GM18511 (cell line): ENCODE measurements at regions not wholly inside any gene's neighbourhood (a gene's known extent, or its start where the extent isn't known, plus 50 kb on each side); places are given as distances from the start of the nearest gene placed in this dataset.

ENCODE experiments used
- ATAC-seq: cut with Tn5 transposase; IDR thresholded peaks from one replicate; pipeline ENCODE4 v1.9.1; 2021; ENCODE audit warnings: mild to moderate bottlenecking, moderate library complexity; ENCODE audit not compliant: unreplicated experiment

DNA sequence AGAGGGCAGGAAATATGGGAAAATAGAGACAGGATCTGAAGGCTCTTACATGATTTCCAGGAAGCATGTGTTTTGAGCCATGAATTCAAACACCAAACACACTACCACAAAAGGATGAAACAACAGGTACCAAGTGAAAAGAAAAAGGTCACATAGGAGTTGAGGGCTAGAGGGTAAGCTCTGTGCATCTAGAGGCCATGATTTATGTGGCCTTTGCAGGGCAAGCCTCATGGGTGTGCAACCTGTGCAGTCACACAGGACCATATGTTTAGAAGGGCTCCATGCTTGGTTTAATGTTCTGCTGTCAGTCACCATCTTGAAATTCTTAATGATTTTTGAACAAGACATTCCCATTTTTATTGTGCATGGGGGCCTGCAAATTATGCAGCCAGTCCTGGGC, 134.5 kb upstream of the CCDC68 start:
- ATAC-seq: no peak

DNA sequence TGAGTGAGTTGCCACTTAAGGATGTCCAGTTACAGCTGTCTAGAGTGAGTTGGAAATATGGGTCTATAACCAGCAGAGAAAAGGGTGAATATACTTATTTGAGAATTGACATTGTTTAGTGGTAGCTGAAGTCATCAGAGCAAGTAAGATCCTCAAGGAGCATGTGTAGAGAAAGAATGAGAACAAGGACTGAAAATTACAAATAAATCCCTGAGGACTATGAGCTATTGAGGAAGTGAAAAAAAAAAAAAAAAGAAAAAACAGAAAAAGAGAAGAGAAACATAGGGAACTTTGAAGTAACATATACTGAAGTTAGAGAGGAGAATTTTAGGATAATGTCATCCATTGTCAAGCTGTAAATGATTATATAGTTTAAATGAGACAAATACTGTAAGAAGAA, 134.0 kb upstream of the CCDC68 start:
- ATAC-seq: no peak

DNA sequence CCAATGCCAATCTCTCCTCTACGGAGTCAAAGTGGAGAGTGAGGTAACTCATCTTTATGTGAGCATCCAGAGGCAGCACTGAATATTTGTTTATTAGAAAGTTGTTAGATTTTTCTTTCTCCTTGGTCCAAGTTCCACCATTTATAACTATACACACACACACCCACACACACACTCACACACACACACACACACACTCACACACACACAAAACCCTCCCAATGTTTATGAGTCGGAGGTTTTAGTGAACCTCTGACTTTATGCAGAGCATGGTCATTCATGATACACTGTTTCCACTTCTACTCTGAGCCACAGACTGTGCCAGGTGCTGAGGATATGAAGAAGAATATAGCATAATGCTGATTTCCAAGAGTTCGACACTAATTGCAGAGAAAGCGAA, 132.9 kb upstream of the CCDC68 start:
- ATAC-seq: no peak

DNA sequence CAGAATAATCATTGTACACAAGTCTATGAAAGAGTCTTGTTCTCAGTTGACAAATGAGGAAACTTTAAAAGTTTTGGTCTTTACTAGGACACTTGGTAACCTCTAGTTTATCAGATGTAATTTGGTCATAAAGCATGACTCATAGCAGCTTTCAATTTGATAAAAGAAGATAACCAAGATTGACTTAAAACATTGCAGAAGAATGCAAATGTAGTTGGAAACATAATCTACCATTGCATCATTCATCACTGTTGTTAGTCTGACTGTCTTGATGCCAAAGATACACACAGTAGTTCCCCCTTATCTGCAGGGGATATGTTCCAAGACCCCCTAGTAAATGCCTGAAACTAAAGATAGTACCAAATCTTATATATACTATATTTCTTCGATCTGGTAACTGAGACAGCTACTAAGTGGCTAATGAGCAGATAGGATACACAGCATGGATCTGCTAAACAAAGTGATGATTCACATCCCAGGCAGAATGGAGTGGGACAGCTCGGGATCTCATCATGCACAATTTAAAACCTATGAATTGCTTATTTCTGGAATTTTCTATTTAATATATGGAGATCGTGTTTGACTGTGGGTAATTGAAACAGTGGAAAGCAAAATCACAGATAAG, 131.4 kb upstream of the CCDC68 start:
- no peak for ATAC-seq

DNA sequence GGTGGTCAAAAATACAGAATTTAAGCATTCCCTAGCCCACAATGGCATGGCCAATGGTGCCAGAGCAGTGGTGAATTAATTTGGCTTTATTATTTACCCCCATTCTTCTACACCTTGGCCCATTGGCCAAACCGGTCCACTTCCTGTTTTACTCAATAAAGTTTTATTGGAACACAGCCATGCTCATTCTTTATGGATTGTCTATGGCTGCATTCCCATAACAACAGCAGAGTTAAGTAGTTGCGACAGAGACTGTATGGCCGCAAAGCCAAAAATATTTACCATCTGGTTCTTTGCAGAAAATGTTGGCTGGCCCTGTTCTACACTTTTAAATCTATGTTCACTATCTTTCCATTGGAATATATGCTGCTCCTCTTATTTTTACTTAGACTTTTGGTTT, 130.3 kb upstream of the CCDC68 start:
- no peak for ATAC-seq

DNA sequence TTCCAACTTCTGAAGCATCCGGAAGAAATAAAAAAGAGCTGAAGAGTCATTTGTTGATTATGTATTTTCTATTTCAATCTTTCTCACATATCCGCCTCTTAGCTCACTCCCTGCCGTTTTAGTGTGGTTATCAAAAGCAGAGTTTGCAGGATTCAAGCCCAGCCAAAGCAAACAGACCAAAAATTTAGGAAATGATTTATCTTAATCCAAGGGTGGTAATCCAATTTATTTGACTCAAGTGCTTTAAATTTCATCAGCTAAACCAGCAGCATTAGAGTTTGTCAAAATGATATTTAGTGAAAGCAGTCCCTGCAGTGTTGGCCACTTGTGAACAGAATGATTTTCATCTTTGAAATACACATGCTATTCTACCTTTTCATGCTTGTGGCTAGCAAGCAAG, 129.3 kb upstream of the CCDC68 start:
- no peak for ATAC-seq

DNA sequence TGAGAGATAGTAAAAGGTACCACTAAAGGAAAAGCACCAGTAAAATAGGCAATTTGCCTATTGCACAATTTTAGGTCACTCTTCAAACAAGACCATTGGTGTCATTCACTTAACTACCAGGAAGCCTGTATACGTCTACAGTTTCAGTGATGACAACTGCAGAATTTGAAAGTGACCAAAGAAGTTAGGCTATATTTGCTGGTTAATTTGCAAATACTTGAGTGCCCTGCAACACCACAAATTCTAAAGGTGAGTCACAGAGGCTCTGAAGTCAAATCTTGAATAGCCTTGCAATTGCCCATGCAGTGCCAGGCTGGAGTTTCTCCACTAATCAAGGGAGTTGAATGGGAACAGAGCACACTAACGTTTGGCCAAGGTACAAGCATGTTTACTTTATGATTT, 128.7 kb upstream of the CCDC68 start:
- ATAC-seq: peak; percentile 63

DNA sequence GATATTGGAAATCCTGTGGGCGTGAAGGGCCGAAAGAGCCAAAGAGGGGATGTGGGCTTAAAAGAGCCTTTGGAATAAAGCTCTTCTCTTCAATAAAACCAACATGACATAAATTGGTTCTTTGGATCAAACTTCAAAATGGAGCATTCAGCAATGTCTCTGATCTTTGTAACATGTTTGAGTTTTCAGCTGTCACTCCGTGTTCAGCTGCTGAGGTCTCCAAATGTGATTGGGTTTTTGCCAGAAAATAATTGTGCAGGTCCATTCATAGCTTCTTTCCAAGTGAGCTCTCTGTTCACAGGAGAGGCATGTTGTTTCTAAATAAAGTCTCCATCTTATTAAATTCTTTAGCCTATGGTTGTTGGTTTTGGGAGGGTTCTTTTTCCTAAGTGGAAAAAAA, 127.6 kb upstream of the CCDC68 start:
- ATAC-seq: no peak

DNA sequence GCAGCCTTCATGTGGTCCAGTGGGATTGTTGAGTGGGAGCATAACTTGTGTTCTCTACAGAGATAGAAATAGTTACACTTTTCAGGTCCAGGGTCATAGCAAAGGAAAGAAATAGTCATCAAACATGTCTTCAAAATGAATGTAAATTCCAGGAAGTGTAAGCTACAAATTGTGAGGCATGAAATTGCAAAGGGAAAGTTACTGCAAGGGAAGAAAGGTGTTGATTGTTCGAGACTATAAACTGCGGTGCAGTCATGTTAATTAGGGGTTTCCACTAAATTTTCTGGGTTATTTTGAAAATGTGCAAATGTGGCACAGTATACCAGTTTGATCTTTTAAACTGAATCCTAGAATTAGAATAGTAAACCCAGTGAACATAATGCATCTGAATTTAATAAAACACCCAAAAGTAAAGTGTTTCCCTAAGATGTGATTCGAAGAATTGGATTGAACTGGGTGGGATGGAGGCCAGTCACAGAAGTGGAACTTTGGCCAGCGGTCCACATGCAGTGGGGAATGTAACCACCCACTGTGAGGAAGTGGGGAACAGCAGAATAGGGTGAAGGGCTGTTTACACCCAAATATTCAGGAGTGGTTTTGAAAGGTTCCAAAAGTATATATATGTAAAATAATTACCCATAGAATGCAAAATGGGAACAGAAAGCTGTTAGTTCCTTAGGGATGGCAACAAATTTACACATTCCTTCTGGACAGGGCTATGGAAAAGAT, 126.5 kb upstream of the CCDC68 start:
- no peak for ATAC-seq

DNA sequence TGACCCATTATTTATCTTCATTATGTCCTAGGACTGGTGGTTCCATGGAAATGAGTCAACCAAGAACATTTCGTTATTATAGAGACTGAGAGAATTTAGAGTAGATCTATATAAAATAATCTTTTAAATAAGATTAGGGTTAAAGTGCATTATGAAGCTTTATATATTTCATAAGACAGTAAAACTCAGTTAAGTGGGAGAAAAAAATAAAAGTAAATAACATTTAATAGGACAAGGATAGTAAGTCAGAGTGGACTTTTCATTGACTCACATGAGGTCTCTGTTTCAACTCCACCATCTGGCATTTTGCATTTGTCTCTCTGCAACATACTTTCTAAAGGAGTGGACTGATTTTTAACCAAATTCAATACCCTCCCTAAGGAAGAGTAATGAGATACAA, 125.3 kb upstream of the CCDC68 start:
- ATAC-seq: no peak

DNA sequence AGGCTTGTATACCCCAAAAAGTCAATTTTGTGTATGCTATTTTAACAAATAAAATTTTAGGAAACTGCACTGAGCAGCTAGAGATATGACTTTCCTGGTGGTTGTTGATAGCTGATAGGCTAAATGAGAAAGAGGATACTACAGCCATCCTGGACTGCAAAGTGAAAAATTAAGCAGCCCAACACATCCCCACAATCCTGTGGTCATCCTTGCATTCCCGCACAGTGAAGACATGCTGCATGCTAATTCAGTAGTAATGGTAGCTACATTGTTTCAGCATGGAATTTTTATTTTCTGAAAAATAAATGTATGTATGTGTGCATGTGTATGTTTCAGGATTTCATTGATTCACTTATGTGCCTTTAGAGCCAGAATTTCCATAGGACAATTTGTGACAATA, 124.2 kb upstream of the CCDC68 start:
- no peak for ATAC-seq

DNA sequence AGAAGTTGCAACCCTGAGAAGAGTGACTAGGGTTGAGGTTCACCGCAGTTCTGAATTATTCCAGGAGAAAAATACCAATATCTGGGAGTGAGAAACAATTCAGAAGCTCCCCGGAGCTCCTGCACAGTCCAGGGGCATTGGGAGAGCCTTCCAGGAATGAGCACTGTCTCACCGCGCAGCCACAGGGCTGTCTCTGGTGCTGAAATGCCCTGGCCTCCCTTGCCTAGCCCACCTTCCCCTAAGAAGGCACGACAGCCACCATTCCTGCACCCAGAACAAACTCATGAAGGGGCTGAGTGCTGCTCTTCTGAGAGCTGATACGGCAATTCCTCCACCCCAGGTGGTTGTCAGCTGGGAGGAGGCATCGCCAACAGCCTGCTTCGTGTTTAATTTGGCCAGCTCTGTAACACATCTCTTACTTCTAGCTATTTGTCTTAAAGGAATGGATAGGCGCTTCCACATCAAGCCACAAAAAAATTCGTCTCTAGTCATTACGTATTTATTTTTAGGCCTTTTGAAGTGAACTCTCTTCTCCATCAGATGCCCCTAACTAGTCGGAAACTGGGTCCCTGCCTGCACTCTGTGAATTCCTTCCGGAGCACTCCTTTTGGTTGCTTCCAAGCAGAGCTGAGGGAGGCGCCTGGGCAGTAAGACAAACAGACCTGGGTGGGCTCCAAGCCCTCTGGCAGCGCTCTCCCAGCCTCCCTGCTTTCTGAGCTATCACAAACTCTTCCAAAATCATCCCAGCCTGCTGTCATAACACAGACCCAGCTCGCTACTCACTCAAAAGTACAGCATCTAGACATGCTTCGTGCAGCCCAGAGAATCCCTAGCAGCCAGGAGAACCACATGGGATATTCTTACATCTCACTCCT, 120.5 kb upstream of the CCDC68 start:
- ATAC-seq: no peak

DNA sequence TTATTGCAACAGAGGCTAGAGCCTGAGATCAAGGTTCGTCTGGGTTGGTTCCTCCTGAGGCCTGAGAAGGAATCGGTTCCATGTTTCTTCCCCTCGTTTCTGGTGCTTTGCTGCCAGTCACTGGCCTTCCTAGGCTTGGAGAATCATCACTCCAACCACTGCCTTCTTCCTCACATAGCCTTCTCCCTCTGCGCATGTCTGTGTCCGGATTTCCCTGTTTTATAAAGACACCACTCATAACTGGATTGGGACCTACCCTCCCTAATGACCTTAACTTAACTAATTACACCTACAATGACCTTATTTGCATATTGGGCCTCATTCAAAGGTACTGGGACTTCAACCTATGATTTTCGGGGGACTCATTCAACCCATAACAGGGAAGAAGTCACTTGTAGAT, 119.8 kb upstream of the CCDC68 start:
- no peak for ATAC-seq

DNA sequence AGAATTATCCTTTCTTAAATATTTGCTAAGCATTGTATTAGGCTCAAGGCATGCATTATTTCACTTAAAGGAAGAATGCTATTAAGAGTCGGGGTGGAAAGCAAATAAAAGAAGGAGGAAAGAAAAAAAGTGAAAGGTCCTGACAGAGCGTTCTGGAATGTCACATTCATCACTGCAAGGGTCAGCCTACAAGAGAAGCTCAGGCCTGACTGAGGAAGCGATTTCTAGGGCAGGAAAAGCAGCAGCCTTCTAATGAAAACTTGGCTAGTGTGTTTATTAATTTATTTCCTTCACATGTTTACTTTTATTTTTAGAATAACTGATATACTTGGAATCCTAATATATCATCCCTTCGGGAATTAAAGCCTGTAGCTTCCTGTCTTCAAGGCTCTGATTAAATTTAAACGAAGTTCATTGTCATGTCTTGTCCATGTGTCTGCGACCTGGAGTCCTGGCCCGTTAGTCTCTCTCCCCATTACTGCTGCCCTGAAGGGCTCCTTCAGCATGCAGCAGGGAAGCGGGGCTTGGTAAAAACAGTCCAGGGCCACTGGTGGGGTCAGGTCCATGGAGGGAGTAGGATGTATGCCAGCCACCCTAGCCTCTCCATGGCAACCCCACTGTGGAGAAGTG, 119.2 kb upstream of the CCDC68 start:
- no peak for ATAC-seq

DNA sequence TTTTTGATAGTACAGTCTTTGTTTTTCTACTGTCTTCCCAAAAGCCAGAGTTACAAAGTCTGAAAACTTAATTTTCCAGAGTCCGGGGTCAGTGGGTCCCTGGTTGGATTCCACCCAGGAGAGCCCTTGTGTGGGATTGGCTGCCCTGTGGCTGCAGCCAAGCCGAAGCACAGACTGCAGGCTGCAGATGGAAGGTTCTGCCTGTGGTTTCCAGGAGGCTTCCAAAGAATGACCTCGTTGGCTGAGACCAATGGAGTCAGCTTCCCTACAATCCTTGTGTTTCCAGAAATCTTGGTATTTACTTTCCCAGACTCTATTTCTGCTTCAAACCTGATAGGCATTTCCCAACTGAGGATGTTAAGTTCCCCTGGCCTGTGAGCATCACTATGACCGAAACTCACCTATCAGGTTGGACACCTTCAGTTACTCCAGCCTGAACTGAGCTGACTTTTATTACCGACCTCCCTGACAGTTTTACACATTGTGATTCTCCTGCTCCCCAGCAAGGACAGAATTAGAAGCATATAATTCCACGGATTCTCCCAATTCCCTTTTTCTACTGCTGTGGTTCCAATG, 117.5 kb upstream of the CCDC68 start:
- ATAC-seq: no peak

DNA sequence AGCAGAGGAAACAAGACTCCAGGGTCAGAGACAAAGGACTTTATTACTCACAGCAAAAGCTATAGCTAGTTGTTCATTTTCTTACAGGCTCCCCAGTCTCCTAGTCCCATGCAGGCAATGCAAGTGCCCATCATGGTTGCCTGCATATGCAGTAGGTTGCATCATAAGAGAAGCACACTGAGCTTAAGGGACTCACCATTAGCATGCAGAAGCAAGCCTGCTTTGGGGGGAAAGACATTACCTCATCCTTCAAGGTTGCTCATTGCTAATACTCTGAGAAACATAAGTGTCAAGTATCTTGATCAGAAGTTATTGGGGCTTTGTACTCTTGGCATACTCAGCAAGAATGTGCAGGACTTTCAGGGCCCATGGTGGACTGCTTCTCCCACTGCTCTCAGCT, 114.6 kb upstream of the CCDC68 start:
- no peak for ATAC-seq

DNA sequence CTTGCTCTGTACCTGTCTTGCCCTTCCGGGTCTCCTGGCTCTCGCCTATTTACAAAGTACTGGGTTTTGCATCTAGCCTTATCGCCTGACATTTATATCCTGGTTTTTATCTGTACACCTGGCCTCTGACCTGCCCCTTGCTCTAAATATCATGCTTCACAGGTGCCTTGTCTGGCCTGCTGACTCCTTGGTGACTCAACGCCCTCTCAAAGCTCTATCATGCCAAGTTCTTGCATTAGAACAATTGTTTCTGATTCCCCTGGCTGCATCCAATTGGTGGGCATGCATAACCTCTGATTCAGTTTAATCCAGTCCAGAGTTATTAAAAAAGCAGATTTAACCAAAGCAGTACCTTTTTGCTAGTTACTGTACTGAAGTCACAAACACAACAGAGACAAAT, 113.9 kb upstream of the CCDC68 start:
- no peak for ATAC-seq

DNA sequence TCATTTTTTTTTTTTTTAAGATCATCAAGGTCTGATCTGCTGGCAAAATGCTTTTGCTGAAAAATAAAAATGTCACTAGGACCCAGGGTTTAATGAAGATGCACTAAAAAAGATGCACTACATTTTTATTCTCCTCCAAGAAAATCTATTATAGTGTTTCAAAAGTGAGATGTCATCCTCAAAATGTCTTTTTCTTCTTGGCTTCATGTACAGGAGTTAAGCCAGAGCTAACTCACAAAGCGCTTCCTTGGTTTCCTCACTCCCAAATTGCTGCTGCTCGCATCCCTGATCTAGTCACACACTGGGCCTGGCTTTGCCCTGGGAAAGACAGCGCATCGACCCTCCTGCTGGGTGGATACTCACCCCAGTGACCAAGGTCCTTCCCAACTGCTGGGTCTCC, 113.4 kb upstream of the CCDC68 start:
- no peak for ATAC-seq

DNA sequence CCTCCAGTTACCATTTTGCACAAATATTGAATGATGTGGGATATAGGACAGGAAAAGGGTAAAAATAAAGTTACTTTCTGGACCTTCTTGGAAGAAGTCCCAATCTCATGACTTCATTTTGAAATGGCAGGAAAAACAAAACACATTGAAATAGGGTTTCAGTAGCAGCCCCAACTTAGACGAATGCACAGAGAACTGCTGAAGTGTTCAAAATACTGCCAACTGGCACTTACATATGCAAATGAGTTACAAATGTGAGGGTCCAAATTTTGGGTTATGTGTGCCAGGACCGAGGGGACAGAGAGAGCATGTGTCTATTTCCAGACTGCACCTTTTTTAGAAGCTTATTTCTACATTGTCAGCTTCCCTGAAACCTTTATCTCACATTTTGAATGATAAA, 112.9 kb upstream of the CCDC68 start:
- no peak for ATAC-seq

DNA sequence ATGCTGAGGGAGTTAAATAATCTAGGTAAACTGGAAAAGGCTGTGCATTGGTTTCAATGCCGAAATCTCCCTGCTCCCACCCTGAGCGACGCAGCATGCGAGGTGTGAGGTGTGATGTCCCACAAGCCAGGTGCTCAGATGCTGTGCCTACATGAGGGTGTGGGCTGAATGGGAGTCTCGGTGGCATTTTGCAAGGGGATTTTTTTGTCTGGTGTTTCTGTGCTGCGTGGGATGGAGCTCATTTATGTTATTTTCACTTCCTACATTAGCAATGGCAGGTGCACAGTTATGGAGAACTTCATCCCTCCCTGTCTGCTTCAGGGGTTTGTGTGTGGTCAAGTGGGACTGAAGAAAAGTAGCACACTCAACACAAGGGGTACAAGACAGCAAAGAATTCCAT, 110.2 kb upstream of the CCDC68 start:
- ATAC-seq: peak; percentile 73

DNA sequence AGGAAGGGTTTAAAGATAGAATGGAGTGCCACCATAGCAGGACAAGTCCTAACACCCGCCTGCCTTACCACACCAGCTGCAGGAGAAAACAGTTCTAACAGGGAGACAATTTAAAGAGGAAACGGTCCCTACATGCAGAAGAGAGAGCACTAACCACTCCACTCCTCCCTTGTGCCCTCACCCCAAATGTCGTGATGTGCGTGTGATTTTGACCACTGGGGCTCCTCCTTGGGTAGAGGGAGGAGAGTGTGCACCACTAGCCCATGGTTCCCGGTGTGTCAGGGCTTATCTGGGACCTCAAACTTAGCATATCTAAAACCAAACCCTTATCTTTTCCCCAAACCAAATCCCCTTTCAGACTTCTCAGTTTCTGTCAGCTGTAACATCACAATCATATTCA, 105.5 kb upstream of the CCDC68 start:
- ATAC-seq: peak; percentile 74
